Epithelial cell of prostate (primary cell): ENCODE measurements at regions not wholly inside any gene's neighbourhood (a gene's known extent, or its start where the extent isn't known, plus 50 kb on each side); places are given as distances from the start of the nearest gene placed in this dataset.

Experiments used
- DNase-seq: peaks from one replicate; pipeline ENCODE4 v3.0.0-alpha.2; 2011; ENCODE audit warnings: low read depth, low spot score
- H3K27ac ChIP-seq: fragments of 450-650 bp; 2 replicates; pipeline ENCODE4 v1.5.1; 2017; ENCODE audit warnings: mild to moderate bottlenecking

DNA sequence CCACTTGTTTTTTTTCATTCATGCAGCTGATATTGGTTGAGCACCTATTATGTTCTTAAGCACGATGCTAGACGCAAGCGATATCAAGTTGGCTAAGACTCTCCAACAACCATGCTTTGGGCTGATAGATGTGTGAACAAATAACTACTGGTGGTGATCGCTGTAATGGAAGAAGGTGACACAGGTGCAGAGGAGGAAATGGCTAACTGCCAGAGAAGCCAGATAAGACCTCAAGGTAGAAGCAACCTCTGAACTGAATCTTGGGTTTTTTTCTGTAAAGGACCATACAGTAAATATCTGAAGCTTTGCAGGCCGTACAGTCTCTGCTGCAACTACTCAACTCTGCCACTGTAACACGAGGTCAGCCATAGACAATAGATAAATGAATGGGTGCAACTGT is 97.9 kb downstream of the C17orf67 start:
- H3K27ac ChIP-seq, result no peak overlapping the region
- DNase-seq, result no peak

GRCh38 chr17:56737421-56738161 is 96.1 kb downstream of the C17orf67 start:
- H3K27ac ChIP-seq, result no peak overlapping the region
- DNase-seq, result no peak

DNA sequence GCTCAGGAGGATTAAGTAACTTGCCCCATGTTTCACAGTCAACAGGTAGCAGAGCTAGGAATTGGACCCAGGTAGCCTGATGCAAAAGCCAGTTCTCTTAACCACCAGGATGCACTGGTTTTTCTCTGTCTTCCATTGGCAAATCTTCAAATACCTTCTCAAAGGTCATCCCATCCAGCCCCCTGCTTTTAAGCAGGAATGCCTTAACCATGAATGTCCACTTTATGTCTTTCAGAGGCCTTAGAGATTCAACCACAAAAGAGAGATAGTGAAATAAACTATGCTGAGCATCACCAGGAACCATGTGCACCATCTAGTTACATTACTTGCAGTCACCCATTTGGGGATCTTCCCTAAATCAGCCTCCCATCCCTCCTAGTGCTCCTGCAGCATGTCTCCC is 94.3 kb downstream of the C17orf67 start:
- DNase-seq, result no peak
- H3K27ac ChIP-seq, result no peak overlapping the region

DNA sequence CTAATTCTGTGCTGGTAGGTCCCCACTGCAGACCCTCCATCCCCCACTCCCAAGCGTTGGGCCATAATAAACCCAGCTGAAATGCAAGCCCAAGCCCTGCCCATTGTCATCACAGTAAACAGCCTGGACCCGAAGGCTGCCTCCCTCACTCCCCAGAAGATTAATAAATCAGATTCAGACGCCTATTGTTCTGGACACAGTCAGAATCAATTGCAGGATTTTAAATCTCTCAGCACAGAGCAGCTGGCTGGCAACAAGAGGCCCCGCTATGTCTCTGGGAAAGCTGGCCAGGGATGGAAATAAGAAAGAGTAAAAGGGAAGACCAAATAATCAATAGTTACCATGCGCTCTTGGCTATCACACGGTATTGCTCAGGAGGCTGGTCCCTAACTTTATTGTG is 93.9 kb downstream of the C17orf67 start:
- no peak overlapping the region for H3K27ac ChIP-seq
- no peak for DNase-seq

GRCh38 chr17:56740481-56740880 is 93.2 kb downstream of the C17orf67 start:
- no peak for DNase-seq

More at GRCh38 chr17:56740481-56740880, 93.2 kb downstream of the C17orf67 start:
- no peak overlapping the region for H3K27ac ChIP-seq
